Vagina (tissue), 2 donors: ENCODE measurements at regions not wholly inside any gene's neighbourhood (a gene's known extent, or its start where the extent isn't known, plus 50 kb on each side); places are given as distances from the start of the nearest gene placed in this dataset.

ENCODE experiments used
- CTCF ChIP-seq, 3 experiments: fragments of 450-650 bp in 2 of 3; fragments of 200-600 bp in 1 of 3; sonication (generic) in 1 of 3; IDR thresholded peaks; one replicate each; pipeline ENCODE4 v1.5.1; 2017 to 2019; ENCODE audit warnings: antibody characterized with exemption in 3 of 3, mild to moderate bottlenecking in 2 of 3, moderate library complexity in 2 of 3
- POLR2A ChIP-seq, 2 donors: fragments of 450-650 bp; IDR thresholded peaks; one replicate each; pipeline ENCODE4 v1.6.1; 2017; ENCODE audit warnings: antibody characterized with exemption in 2 of 2, mild to moderate bottlenecking in 2 of 2, moderate library complexity in 2 of 2
- POLR2AphosphoS5 ChIP-seq, 2 donors: sonication (generic); formaldehyde crosslinking; IDR thresholded peaks; one replicate each; pipeline ENCODE4 v1.9.0; 2017; ENCODE audit warnings: antibody characterized with exemption in 2 of 2, mild to moderate bottlenecking in 2 of 2, low read depth in 1 of 2; ENCODE audit not compliant: insufficient read depth in 1 of 2

- no peak for TF ChIP-seq POLR2A (IDR thresholded peaks at IDR 0.05)
- no peak for TF ChIP-seq CTCF (IDR thresholded peaks at IDR 0.05)
- TF ChIP-seq POLR2AphosphoS5 (IDR thresholded peaks at IDR 0.05; ENCODE audit: insufficient read depth in 1 of 2, low read depth in 1 of 2): no peak
Observed at GRCh38 chr5:87535706-87536105, 123.0 kb upstream of the CCNH start.
